HCT116 (cell line): ENCODE measurements at regions not wholly inside any gene's neighbourhood (a gene's known extent, or its start where the extent isn't known, plus 50 kb on each side); places are given as distances from the start of the nearest gene placed in this dataset.

ENCODE experiments used
- ATF3 ChIP-seq: IDR thresholded peaks from 2 replicates; pipeline ENCODE4 v1.6.1; 2012
- CTCF ChIP-seq, 3 experiments: fragments of 200-600 bp in 1 of 3; sonication (generic) in 1 of 3; IDR thresholded peaks in 2 of 3; conservative IDR thresholded peaks in 1 of 3; 2 replicates each; pipeline ENCODE4 v1.5.1; 2012 to 2017; ENCODE audit warnings: low read depth in 2 of 3, low read length in 2 of 3, antibody characterized with exemption in 1 of 3, borderline replicate concordance in 1 of 3, control low read depth in 1 of 3, mild to moderate bottlenecking in 1 of 3, mixed read lengths in 1 of 3, mixed run types in 1 of 3, moderate library complexity in 1 of 3; ENCODE audit not compliant: insufficient read depth in 1 of 3
- EGR1 ChIP-seq: IDR thresholded peaks from 2 replicates; pipeline ENCODE4 v1.6.1; 2012; ENCODE audit warnings: low read depth
- ELF1 ChIP-seq: IDR thresholded peaks from 2 replicates; pipeline ENCODE4 v1.6.1; 2012; ENCODE audit warnings: low read depth, borderline replicate concordance
- EZH2 ChIP-seq: fragments of 200-600 bp; sonication (generic); IDR thresholded peaks from 2 replicates; pipeline ENCODE4 v1.6.1; 2017; ENCODE audit warnings: antibody characterized with exemption, mixed run types
- JUND ChIP-seq: IDR thresholded peaks from 2 replicates; pipeline ENCODE4 v1.6.1; 2012
- POLR2A ChIP-seq: IDR thresholded peaks from 2 replicates; pipeline ENCODE4 v1.7.0; 2011; ENCODE audit warnings: borderline replicate concordance; ENCODE audit not compliant: insufficient read depth, insufficient read length; ENCODE audit errors: extremely low read depth
- SIN3A ChIP-seq: IDR thresholded peaks from 2 replicates; pipeline ENCODE4 v1.6.1; 2012; ENCODE audit warnings: low read depth
- SP1 ChIP-seq: IDR thresholded peaks from 2 replicates; pipeline ENCODE4 v1.6.1; 2012; ENCODE audit warnings: low read depth
- YY1 ChIP-seq: IDR thresholded peaks from 2 replicates; pipeline ENCODE4 v1.6.1; 2011; ENCODE audit warnings: low read length, low read depth, moderate library complexity, mild to moderate bottlenecking; ENCODE audit not compliant: insufficient replicate concordance; ENCODE audit errors: extremely low read depth
- ZFX ChIP-seq: fragments of 450-650 bp; IDR thresholded peaks from 2 replicates; pipeline ENCODE4 v1.6.1; 2017
- ZNF274 ChIP-seq: fragments of 200-500 bp; sonication (Bioruptor generic); IDR thresholded peaks from 2 replicates; pipeline ENCODE4 v1.6.1; 2014; ENCODE audit warnings: mild to moderate bottlenecking, low read depth, low read length, inconsistent platforms
- TF ChIP-seq, protein P1 (sequence below): IDR thresholded peaks from 2 replicates; pipeline ENCODE4 v1.6.1; 2012

DNA sequence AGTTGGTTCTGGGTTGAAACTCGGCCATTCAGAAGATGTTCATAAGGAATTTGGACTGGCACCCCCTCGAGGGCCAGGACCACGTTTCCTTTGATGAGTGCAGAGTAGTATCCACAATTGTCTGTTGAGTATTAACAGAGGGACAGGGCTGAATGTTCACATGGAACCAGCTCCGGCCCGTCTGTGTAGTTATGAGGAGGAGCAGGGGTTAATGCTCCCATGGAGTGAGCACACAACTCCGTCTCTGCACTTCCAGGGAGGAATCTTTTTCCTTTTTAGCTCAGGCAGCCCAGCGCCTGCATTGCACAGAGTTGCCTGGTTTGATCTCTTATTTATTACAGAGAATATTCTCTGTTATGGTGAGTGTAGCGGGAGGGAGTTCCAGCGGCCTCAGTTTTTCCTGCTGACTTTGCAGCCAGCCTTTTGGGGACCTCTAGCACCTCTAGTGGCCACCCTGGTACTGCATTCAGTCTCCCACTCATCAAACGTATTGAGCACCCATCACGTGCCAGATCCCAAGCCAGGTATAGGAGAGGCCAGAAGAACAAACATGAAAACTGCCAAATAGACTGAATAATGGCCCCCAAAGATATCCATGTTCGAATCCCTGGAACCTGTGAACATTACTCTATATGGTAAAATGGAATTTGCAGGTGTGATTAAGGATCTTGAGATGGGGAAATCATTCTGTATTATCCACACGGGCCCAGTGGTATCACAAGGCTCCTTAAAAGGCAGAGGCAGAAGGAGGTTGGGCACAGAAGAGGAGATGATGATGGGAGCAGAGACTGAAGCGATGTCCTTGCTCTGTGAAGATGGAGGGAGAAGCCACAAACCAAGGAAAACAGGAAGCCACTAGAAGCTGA, 167.7 kb upstream of the CSF3R start:
- TF ChIP-seq JUND, result no peak
- TF ChIP-seq EGR1, result no peak
- TF ChIP-seq POLR2A, result no peak
- peak; percentile 57 to 98 (median 93); a peak in 5 of 6 replicates for TF ChIP-seq CTCF (IDR thresholded peaks at IDR 0.05 in 2 of 3, conservative IDR thresholded peaks at IDR 0.05 in 1 of 3; ENCODE audit: borderline replicate concordance in 1 of 3, insufficient read depth in 1 of 3, low read depth in 2 of 3, low read length in 2 of 3)
- no peak for TF ChIP-seq SIN3A
- no peak for TF ChIP-seq ZNF274
- TF ChIP-seq EZH2, result no peak
- no peak for TF ChIP-seq SP1
- TF ChIP-seq, protein P1, sequence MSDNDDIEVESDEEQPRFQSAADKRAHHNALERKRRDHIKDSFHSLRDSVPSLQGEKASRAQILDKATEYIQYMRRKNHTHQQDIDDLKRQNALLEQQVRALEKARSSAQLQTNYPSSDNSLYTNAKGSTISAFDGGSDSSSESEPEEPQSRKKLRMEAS, result 0 out of 2 replicates have a peak, but pooled peaks have one; percentile 27
- TF ChIP-seq YY1, result no peak
- TF ChIP-seq ZFX, result no peak
- no peak for TF ChIP-seq ELF1
- TF ChIP-seq ATF3, result no peak
